WTC11 (cell line): ENCODE measurements at regions not wholly inside any gene's neighbourhood (a gene's known extent, or its start where the extent isn't known, plus 50 kb on each side); places are given as distances from the start of the nearest gene placed in this dataset.

ENCODE experiments used
- ATAC-seq: fragments of 200-7000 bp; cut with Tn5 transposase; 2 replicates; pipeline ENCODE4 v1.10.0; 2021; ENCODE audit warnings: mild to moderate bottlenecking, moderate library complexity
- CTCF ChIA-PET: fragments of 300-600 bp; sonication (Branson Sonifier 250); formaldehyde crosslinking; loops from one replicate; lab custom pipeline; 2021; ENCODE audit warnings: antibody characterized with exemption; lab: Charles Lee
- POLR2A ChIA-PET: fragments of 350-600 bp; sonication (Branson Sonifier 250); formaldehyde crosslinking; loops from one replicate; lab custom pipeline; 2021; ENCODE audit warnings: antibody characterized with exemption; lab: Charles Lee
- DNase-seq: peaks from one replicate; pipeline ENCODE4 v3.0.0; 2021; ENCODE audit warnings: low spot score
- H3K27ac Mint-ChIP-seq: 2 replicates; pipeline ENCODE4 v1.8.0; 2021; ENCODE audit warnings: mixed read lengths
- H3K27me3 Mint-ChIP-seq: 2 replicates; pipeline ENCODE4 v1.8.0; 2021; ENCODE audit warnings: low read depth, mild to moderate bottlenecking, moderate library complexity, mixed read lengths
- H3K36me3 Mint-ChIP-seq: 2 replicates; pipeline ENCODE4 v1.8.0; 2021; ENCODE audit warnings: mixed read lengths
- H3K4me1 Mint-ChIP-seq: 2 replicates; pipeline ENCODE4 v1.8.0; 2022; ENCODE audit warnings: mixed read lengths
- H3K4me3 Mint-ChIP-seq: 2 replicates; pipeline ENCODE4 v1.8.0; 2021; ENCODE audit warnings: mild to moderate bottlenecking, moderate library complexity, mixed read lengths
- H3K9me3 Mint-ChIP-seq: 2 replicates; pipeline ENCODE4 v1.8.0; 2021; ENCODE audit warnings: mixed read lengths
- FOXK1 ChIP-seq: sonication (generic); formaldehyde crosslinking; IDR thresholded peaks from 2 replicates; pipeline ENCODE4 v1.8.0; 2022; ENCODE audit warnings: mild to moderate bottlenecking, moderate library complexity, missing genetic modification reagents
- GTF2I ChIP-seq: fragments of 250-450 bp; sonication (Bioruptor Pico); conservative IDR thresholded peaks from 2 replicates; pipeline ENCODE4 v1.4.0; 2021; ENCODE audit warnings: mild to moderate bottlenecking
- NFATC4 ChIP-seq: fragments of 250-450 bp; sonication (Bioruptor Pico); IDR thresholded peaks from 2 replicates; pipeline ENCODE4 v1.9.0; 2021; ENCODE audit warnings: mild to moderate bottlenecking
- NFYB ChIP-seq: sonication (generic); formaldehyde crosslinking; conservative IDR thresholded peaks from 2 replicates; pipeline ENCODE4 v1.8.0; 2022; ENCODE audit warnings: low read depth, missing genetic modification reagents
- NR1H2 ChIP-seq: sonication (generic); formaldehyde crosslinking; IDR thresholded peaks from 2 replicates; pipeline ENCODE4 v1.9.0; 2021; ENCODE audit warnings: mild to moderate bottlenecking, moderate library complexity, missing genetic modification reagents
- RELA ChIP-seq: sonication (generic); formaldehyde crosslinking; IDR thresholded peaks from 2 replicates; pipeline ENCODE4 v1.8.1; 2022; ENCODE audit warnings: missing genetic modification reagents, mild to moderate bottlenecking, borderline replicate concordance
- RORB ChIP-seq: fragments of 250-450 bp; sonication (Bioruptor Pico); IDR thresholded peaks from 2 replicates; pipeline ENCODE4 v1.9.0; 2021; ENCODE audit warnings: mild to moderate bottlenecking
- SP1 ChIP-seq: sonication (generic); formaldehyde crosslinking; conservative IDR thresholded peaks from 2 replicates; pipeline ENCODE4 v1.8.1; 2022; ENCODE audit warnings: missing genetic modification reagents
- TEAD1 ChIP-seq: sonication (generic); formaldehyde crosslinking; IDR thresholded peaks from 2 replicates; pipeline ENCODE4 v1.8.0; 2022; ENCODE audit warnings: mild to moderate bottlenecking, missing genetic modification reagents
- TEAD4 ChIP-seq: sonication (generic); formaldehyde crosslinking; IDR thresholded peaks from 2 replicates; pipeline ENCODE4 v1.8.0; 2022; ENCODE audit warnings: mild to moderate bottlenecking, missing genetic modification reagents
- ZNF121 ChIP-seq: sonication (generic); formaldehyde crosslinking; IDR thresholded peaks from 2 replicates; pipeline ENCODE4 v1.8.0; 2023; ENCODE audit warnings: missing genetic modification reagents
- ZNF317 ChIP-seq: sonication (generic); formaldehyde crosslinking; IDR thresholded peaks from 2 replicates; pipeline ENCODE4 v1.8.1; 2023; ENCODE audit warnings: low read depth, mild to moderate bottlenecking, moderate library complexity, missing genetic modification reagents, borderline replicate concordance
- ZNF396 ChIP-seq: fragments of 250-450 bp; sonication (Bioruptor Pico); IDR thresholded peaks from 2 replicates; pipeline ENCODE4 v1.8.0; 2021; ENCODE audit warnings: mild to moderate bottlenecking, moderate library complexity, borderline replicate concordance
- ZNF416 ChIP-seq: fragments of 250-450 bp; sonication (Bioruptor Pico); IDR thresholded peaks from 2 replicates; pipeline ENCODE4 v1.9.0; 2021; ENCODE audit warnings: mild to moderate bottlenecking, inconsistent platforms
- TF ChIP-seq, protein P1 (sequence below): fragments of 250-450 bp; sonication (Bioruptor Pico); IDR thresholded peaks from 2 replicates; pipeline ENCODE4 v2.1.2; 2022; ENCODE audit warnings: mild to moderate bottlenecking, moderate library complexity
- TF ChIP-seq, protein P2 (sequence below): fragments of 250-450 bp; sonication (Bioruptor Pico); IDR thresholded peaks from 2 replicates; pipeline ENCODE4 v1.9.0; 2021; ENCODE audit warnings: mild to moderate bottlenecking, borderline replicate concordance
- TF ChIP-seq, protein P3 (sequence below): sonication (generic); formaldehyde crosslinking; IDR thresholded peaks from 2 replicates; pipeline ENCODE4 v1.8.0; 2023; ENCODE audit warnings: mild to moderate bottlenecking, missing genetic modification reagents
- TF ChIP-seq, protein P4 (sequence below): sonication (generic); formaldehyde crosslinking; IDR thresholded peaks from 2 replicates; pipeline ENCODE4 v1.8.0; 2022; ENCODE audit warnings: missing genetic modification reagents
- TF ChIP-seq, protein P5 (sequence below): sonication (generic); formaldehyde crosslinking; IDR thresholded peaks from 2 replicates; pipeline ENCODE4 v1.8.1; 2023; ENCODE audit warnings: mild to moderate bottlenecking, missing genetic modification reagents, moderate library complexity
- TF ChIP-seq, protein P6 (sequence below): fragments of 250-450 bp; sonication (Bioruptor Pico); IDR thresholded peaks from 2 replicates; pipeline ENCODE4 v1.9.0; 2021; ENCODE audit warnings: moderate library complexity, mild to moderate bottlenecking, inconsistent platforms, borderline replicate concordance

DNA sequence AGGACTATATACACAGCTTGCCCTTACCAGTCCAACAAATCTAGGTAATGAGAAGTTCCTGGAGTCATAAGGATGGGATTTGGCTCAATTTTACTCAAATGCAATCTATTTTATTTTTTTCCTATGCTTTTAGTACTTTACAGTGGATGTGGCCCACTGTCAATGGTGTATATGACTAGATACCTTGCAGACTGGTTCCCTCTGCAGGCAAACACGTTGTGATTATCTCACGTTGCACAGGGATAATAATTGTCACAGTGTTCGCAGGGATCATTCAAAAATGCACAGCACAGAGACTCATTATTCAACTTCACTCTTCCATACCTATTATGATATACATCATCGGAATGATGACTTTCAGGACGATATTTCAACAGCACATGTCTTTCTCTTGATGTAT, 359.7 kb downstream of the MBD2 start (continued):
- TF ChIP-seq RORB (CRISPR knock-in tag): no peak
- TF ChIP-seq GTF2I: no peak
- no peak for TF ChIP-seq ZNF416 (CRISPR knock-in tag)
- TF ChIP-seq SP1 (CRISPR knock-in tag): no peak
- TF ChIP-seq, all 79 proteins: peak for 0

DNA sequence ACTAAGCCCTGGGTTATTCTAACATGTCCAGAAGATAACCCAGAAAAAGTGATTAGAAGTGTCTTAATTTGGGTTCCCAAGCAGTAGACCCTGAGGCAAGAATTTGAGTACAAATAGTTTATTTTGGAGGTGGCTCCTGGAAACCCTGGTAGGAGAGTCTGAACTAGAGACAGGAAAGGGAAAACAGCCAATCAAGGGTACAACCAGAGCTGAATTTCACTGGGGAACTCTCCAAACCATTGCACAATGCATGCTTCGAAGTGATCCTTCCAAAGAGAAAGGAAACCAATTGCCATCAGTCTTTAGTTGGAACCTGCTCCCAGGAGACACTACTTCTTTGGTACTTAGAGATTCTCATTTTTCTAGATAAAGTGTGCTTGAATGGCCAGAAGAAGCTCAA, 361.5 kb downstream of the MBD2 start:
- no peak overlapping the region for H3K27ac Mint-ChIP-seq
- no peaks in the 10 kb centered on the region for H3K27me3 Mint-ChIP-seq
- H3K36me3 Mint-ChIP-seq: no peaks in the 10 kb centered on the region
- ATAC-seq (no peak), DNase-seq (no peak)
- peaks cover 7% of the 10 kb centered on the region for H3K9me3 Mint-ChIP-seq
- ChIA-PET CTCF (no interaction called here), POLR2A (no interaction called here)
- H3K4me3 Mint-ChIP-seq: no peak overlapping the region
- TF ChIP-seq, protein P1, sequence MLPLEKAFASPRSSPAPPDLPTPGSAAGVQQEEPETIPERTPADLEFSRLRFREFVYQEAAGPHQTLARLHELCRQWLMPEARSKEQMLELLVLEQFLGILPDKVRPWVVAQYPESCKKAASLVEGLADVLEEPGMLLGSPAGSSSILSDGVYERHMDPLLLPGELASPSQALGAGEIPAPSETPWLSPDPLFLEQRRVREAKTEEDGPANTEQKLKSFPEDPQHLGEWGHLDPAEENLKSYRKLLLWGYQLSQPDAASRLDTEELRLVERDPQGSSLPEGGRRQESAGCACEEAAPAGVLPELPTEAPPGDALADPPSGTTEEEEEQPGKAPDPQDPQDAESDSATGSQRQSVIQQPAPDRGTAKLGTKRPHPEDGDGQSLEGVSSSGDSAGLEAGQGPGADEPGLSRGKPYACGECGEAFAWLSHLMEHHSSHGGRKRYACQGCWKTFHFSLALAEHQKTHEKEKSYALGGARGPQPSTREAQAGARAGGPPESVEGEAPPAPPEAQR: no peak
- TF ChIP-seq RORB (CRISPR knock-in tag) (no peak), FOXK1 (CRISPR knock-in tag) (no peak), TEAD1 (CRISPR knock-in tag) (no peak), ZNF317 (no peak), TEAD4 (CRISPR knock-in tag) (no peak)
- TF ChIP-seq, protein P2, sequence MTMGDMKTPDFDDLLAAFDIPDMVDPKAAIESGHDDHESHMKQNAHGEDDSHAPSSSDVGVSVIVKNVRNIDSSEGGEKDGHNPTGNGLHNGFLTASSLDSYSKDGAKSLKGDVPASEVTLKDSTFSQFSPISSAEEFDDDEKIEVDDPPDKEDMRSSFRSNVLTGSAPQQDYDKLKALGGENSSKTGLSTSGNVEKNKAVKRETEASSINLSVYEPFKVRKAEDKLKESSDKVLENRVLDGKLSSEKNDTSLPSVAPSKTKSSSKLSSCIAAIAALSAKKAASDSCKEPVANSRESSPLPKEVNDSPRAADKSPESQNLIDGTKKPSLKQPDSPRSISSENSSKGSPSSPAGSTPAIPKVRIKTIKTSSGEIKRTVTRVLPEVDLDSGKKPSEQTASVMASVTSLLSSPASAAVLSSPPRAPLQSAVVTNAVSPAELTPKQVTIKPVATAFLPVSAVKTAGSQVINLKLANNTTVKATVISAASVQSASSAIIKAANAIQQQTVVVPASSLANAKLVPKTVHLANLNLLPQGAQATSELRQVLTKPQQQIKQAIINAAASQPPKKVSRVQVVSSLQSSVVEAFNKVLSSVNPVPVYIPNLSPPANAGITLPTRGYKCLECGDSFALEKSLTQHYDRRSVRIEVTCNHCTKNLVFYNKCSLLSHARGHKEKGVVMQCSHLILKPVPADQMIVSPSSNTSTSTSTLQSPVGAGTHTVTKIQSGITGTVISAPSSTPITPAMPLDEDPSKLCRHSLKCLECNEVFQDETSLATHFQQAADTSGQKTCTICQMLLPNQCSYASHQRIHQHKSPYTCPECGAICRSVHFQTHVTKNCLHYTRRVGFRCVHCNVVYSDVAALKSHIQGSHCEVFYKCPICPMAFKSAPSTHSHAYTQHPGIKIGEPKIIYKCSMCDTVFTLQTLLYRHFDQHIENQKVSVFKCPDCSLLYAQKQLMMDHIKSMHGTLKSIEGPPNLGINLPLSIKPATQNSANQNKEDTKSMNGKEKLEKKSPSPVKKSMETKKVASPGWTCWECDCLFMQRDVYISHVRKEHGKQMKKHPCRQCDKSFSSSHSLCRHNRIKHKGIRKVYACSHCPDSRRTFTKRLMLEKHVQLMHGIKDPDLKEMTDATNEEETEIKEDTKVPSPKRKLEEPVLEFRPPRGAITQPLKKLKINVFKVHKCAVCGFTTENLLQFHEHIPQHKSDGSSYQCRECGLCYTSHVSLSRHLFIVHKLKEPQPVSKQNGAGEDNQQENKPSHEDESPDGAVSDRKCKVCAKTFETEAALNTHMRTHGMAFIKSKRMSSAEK (CRISPR knock-in tag): no peak
- TF ChIP-seq, protein P3, sequence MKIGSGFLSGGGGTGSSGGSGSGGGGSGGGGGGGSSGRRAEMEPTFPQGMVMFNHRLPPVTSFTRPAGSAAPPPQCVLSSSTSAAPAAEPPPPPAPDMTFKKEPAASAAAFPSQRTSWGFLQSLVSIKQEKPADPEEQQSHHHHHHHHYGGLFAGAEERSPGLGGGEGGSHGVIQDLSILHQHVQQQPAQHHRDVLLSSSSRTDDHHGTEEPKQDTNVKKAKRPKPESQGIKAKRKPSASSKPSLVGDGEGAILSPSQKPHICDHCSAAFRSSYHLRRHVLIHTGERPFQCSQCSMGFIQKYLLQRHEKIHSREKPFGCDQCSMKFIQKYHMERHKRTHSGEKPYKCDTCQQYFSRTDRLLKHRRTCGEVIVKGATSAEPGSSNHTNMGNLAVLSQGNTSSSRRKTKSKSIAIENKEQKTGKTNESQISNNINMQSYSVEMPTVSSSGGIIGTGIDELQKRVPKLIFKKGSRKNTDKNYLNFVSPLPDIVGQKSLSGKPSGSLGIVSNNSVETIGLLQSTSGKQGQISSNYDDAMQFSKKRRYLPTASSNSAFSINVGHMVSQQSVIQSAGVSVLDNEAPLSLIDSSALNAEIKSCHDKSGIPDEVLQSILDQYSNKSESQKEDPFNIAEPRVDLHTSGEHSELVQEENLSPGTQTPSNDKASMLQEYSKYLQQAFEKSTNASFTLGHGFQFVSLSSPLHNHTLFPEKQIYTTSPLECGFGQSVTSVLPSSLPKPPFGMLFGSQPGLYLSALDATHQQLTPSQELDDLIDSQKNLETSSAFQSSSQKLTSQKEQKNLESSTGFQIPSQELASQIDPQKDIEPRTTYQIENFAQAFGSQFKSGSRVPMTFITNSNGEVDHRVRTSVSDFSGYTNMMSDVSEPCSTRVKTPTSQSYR (CRISPR knock-in tag): no peak
- H3K4me1 Mint-ChIP-seq: no peaks in the 10 kb centered on the region

DNA sequence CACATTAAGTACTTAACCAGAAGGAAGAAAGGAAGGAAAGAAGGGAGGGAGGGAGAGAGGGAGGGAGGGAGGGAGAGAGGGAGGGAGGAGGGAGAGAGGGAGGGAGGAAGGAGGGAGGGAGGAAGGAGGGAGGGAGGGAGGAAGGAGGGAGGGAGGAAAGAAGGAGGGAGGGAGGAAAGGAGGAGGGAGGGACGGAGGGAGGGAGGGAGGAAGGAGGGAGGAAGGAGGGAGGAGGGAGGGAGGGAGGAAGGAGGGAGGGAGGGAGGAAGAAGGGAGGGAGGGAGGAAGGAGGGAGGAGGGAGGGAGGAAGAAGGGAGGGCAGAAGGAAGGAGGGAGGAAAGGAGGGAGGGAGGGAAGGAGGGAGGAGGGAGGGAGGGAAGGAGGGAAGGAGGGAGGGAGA, 363.3 kb downstream of the MBD2 start:
- POLR2A ChIA-PET: no interaction called here
- CTCF ChIA-PET: no interaction called here
- H3K9me3 Mint-ChIP-seq: peaks cover 7% of the 10 kb centered on the region
- TF ChIP-seq NFATC4 (no peak), ZNF121 (no peak), ZNF396 (no peak), NR1H2 (CRISPR knock-in tag) (no peak), TEAD4 (CRISPR knock-in tag) (no peak), NFYB (CRISPR knock-in tag) (no peak), RELA (CRISPR knock-in tag) (no peak)
- TF ChIP-seq, protein P4, sequence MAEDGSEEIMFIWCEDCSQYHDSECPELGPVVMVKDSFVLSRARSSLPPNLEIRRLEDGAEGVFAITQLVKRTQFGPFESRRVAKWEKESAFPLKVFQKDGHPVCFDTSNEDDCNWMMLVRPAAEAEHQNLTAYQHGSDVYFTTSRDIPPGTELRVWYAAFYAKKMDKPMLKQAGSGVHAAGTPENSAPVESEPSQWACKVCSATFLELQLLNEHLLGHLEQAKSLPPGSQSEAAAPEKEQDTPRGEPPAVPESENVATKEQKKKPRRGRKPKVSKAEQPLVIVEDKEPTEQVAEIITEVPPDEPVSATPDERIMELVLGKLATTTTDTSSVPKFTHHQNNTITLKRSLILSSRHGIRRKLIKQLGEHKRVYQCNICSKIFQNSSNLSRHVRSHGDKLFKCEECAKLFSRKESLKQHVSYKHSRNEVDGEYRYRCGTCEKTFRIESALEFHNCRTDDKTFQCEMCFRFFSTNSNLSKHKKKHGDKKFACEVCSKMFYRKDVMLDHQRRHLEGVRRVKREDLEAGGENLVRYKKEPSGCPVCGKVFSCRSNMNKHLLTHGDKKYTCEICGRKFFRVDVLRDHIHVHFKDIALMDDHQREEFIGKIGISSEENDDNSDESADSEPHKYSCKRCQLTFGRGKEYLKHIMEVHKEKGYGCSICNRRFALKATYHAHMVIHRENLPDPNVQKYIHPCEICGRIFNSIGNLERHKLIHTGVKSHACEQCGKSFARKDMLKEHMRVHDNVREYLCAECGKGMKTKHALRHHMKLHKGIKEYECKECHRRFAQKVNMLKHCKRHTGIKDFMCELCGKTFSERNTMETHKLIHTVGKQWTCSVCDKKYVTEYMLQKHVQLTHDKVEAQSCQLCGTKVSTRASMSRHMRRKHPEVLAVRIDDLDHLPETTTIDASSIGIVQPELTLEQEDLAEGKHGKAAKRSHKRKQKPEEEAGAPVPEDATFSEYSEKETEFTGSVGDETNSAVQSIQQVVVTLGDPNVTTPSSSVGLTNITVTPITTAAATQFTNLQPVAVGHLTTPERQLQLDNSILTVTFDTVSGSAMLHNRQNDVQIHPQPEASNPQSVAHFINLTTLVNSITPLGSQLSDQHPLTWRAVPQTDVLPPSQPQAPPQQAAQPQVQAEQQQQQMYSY (CRISPR knock-in tag): no peak
- TF ChIP-seq, protein P5, sequence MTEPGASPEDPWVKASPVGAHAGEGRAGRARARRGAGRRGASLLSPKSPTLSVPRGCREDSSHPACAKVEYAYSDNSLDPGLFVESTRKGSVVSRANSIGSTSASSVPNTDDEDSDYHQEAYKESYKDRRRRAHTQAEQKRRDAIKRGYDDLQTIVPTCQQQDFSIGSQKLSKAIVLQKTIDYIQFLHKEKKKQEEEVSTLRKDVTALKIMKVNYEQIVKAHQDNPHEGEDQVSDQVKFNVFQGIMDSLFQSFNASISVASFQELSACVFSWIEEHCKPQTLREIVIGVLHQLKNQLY (CRISPR knock-in tag): no peak
- TF ChIP-seq, protein P6, sequence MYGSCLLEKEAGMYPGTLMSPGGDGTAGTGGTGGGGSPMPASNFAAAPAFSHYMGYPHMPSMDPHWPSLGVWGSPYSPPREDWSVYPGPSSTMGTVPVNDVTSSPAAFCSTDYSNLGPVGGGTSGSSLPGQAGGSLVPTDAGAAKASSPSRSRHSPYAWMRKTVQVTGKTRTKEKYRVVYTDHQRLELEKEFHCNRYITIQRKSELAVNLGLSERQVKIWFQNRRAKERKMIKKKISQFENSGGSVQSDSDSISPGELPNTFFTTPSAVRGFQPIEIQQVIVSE (CRISPR knock-in tag): no peak

More for the DNA sequence above, 363.3 kb downstream of the MBD2 start:
- no peaks in the 10 kb centered on the region for H3K4me1 Mint-ChIP-seq
- no peak overlapping the region for H3K4me3 Mint-ChIP-seq
- ATAC-seq (no peak), DNase-seq (no peak)
- H3K36me3 Mint-ChIP-seq: no peaks in the 10 kb centered on the region
- no peaks in the 10 kb centered on the region for H3K27me3 Mint-ChIP-seq
- no peak overlapping the region for H3K27ac Mint-ChIP-seq
